ENCODE measurements at regions not wholly inside any gene's neighbourhood (a gene's known extent, or its start where the extent isn't known, plus 50 kb on each side); places are given as distances from the start of the nearest gene placed in this dataset.

DNA sequence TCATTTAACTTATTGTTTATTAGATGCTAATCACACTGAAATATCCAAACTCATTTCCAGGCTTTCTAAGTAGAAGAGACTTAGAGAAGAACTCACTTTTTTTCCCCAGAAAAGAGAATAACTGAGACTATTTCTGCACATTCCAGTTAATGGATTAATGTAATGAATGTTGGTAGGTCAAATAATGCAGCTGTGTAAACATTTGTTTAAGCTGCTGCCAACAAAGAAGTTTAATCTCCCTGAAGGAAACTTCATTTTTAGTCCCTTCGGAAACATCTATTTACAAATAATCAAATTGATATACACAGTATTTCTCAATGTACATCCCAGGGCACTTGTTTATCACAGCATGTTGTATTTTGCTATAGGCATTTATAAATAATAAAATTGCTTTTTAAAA is 126.9 kb downstream of the KCNS3 start:
- no peak for DNase-seq (ENCODE audit: low spot score)

DNA sequence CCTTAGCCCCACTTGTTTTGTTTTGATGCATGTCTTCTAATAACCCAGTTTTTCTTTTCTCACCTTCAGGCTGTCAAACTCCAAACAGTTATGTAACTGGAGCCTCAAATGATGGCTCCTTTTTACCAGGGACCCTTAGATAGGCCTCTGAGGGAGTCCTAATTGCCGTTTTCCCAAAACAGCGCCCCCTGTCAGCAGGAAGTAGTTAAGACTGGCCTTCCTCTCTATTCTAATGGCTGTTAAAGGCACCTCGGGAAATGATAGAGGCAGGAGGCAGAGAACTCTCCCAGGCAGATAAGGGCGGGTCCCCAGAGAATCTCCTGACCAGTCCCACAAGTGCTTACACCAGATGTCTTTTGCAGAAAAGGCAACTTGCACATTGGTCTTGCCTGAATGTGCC is 123.2 kb downstream of the KCNS3 start:
- no peak for DNase-seq (ENCODE audit: low spot score)

DNA sequence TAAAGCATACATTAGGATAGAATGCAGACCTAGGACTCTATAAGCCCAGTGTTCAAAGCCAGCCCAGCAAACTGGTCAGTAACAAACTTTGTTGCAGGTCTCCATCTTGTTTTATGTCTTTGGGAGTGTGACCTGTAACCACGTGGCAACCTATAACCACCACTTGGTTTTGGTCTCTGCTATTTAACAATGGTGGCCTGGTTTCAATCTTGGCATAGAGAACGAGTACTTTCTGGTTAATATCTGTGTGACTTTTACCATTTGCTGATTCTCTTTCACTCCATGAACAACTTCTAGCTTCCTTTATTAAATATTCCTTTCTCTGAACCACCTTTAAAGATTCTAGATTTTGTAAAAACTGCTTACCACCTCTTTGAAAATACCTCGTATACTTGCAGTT is 118.5 kb downstream of the KCNS3 start:
- no peak for DNase-seq (ENCODE audit: low spot score)

- DNase-seq (ENCODE audit: low spot score): no peak
Measured at GRCh38 chr2:17995593-17995992, 117.1 kb downstream of the KCNS3 start.
